DMS53 (cell line): ENCODE measurements at regions not wholly inside any gene's neighbourhood (a gene's known extent, or its start where the extent isn't known, plus 50 kb on each side); places are given as distances from the start of the nearest gene placed in this dataset.
"Not testable (repeated sequence)": the region's sequence is repeated elsewhere in the genome, so short reads cannot be mapped to it uniquely, and the experiment has no call there.

ENCODE experiments used
- DNase-seq: peaks from one replicate; lab custom pipeline; 2025; lab: John Stamatoyannopoulos, UW

- DNase-seq, result no peak
These were observed 67.2 kb downstream of the BUB3 start for GRCh38 chr10:123221418-123221817.

- DNase-seq, result no peak
These were observed 68.6 kb downstream of the BUB3 start for GRCh38 chr10:123222832-123223231.

GRCh38 chr10:123227706-123228105 lies 73.5 kb downstream of the BUB3 start:
- peak; percentile 79 for DNase-seq

- DNase-seq, result no peak
These were observed 75.9 kb downstream of the BUB3 start for GRCh38 chr10:123229927-123230630.

- DNase-seq, result not testable (repeated sequence)
These were observed 78.7 kb downstream of the BUB3 start for GRCh38 chr10:123232879-123233278.

GRCh38 chr10:123235014-123235413 lies 80.8 kb downstream of the BUB3 start:
- not testable (repeated sequence) for DNase-seq

GRCh38 chr10:123236126-123236525 lies 81.9 kb downstream of the BUB3 start:
- peak; percentile 33 for DNase-seq

GRCh38 chr10:123240250-123240649 lies 86.0 kb downstream of the BUB3 start:
- DNase-seq, result no peak

- no peak for DNase-seq
These were observed 86.6 kb downstream of the BUB3 start for GRCh38 chr10:123240776-123241175.

- DNase-seq, result peak; percentile 14
These were observed 87.4 kb downstream of the BUB3 start for GRCh38 chr10:123241391-123242141.

GRCh38 chr10:123244747-123245146 lies 90.5 kb downstream of the BUB3 start:
- DNase-seq, result no peak

- peak; percentile 28 for DNase-seq
These were observed 91.1 kb downstream of the BUB3 start for GRCh38 chr10:123245264-123245663.

- DNase-seq, result no peak
These were observed 95.7 kb downstream of the BUB3 start for GRCh38 chr10:123249894-123250293.

- DNase-seq, result no peak
These were observed 96.4 kb downstream of the BUB3 start for GRCh38 chr10:123250640-123251039.

GRCh38 chr10:123252779-123253178 lies 98.6 kb downstream of the BUB3 start:
- peak; percentile 4 for DNase-seq

GRCh38 chr10:123254343-123254742 lies 100.1 kb downstream of the BUB3 start:
- DNase-seq, result not testable (repeated sequence)

GRCh38 chr10:123257904-123258456 lies 103.8 kb downstream of the BUB3 start:
- DNase-seq, result no peak

- no peak for DNase-seq
These were observed 104.9 kb downstream of the BUB3 start for GRCh38 chr10:123259081-123259480.

- DNase-seq, result no peak
These were observed 105.6 kb downstream of the BUB3 start for GRCh38 chr10:123259791-123260190.

GRCh38 chr10:123262456-123262855 lies 108.3 kb downstream of the BUB3 start:
- no peak for DNase-seq

- DNase-seq, result no peak
These were observed 112.8 kb downstream of the BUB3 start for GRCh38 chr10:123266971-123267370.

GRCh38 chr10:123269017-123269552 lies 114.9 kb downstream of the BUB3 start:
- peak; percentile 8 for DNase-seq

GRCh38 chr10:123269675-123270074 lies 115.5 kb downstream of the BUB3 start:
- DNase-seq, result no peak
